ENCODE measurements at regions not wholly inside any gene's neighbourhood (a gene's known extent, or its start where the extent isn't known, plus 50 kb on each side); places are given as distances from the start of the nearest gene placed in this dataset.

- ChIA-PET CTCF (ENCODE audit: low intra/inter-chr PET ratio, low total read pairs) (no interaction called here), POLR2A (no interaction called here)
- Histone ChIP-seq H3K4me2 (ENCODE audit: low read depth, low read length) (no peak overlapping the region), H3K36me3 (replicated peaks in 1 of 2; ENCODE audit: control insufficient read depth in 1 of 2, insufficient read depth in 2 of 2, low read length in 2 of 2) (no peaks in the 10 kb centered on the region), H3K27me3 (ENCODE audit: control insufficient read depth in 1 of 2, insufficient read depth in 2 of 2, low read length in 2 of 2) (no peaks in the 10 kb centered on the region), H3K79me2 (ENCODE audit: insufficient read depth, low read length) (no peaks in the 10 kb centered on the region), H3K4me3 (replicated peaks in 1 of 3; ENCODE audit: insufficient read depth in 1 of 3, low read depth in 2 of 3, low read length in 3 of 3) (no peak overlapping the region), H3K4me1 (ENCODE audit: insufficient read depth, low read length) (no peaks in the 10 kb centered on the region), H3K27ac (ENCODE audit: extremely low read length, insufficient read depth, low read length) (no peak overlapping the region), H4K20me1 (ENCODE audit: insufficient read depth, low read length) (no peaks in the 10 kb centered on the region), H3K9me3 (ENCODE audit: low read length) (no peaks in the 10 kb centered on the region; the same call in 1 of the 2 replicates), H3K9ac (ENCODE audit: insufficient read depth, low read depth, low read length) (no peak overlapping the region), H2AFZ (ENCODE audit: low read length) (no peak overlapping the region)
- no TSS peak for BruUV-seq (replicated peaks)
- FAIRE-seq, result no peak
- WGBS (ENCODE audit: low lambda C conversion rate), result 7% methylated on average over 4 of the region's 4 CpGs
- intact Hi-C loops (cut with micrococcal nuclease; ENCODE audit: unreplicated experiment), result no loop called here
- in situ Hi-C loops (cut with HindIII; ENCODE audit: extremely low pct_ligation_motif_present, low pct_unique_long_range_greater_than_20kb), result no loop called here
- DNase-seq (ENCODE audit: low spot score), result no peak
- TF ChIP-seq REL (CRISPR knock-in tag; conservative IDR thresholded peaks at IDR 0.05) (no peak), ZNF691 (CRISPR knock-in tag; IDR thresholded peaks at IDR 0.05; ENCODE audit: borderline replicate concordance, low read depth) (no peak), POLR2AphosphoS5 (IDR thresholded peaks at IDR 0.05; ENCODE audit: low read depth, low read length) (no peak), RNF219 (CRISPR knock-in tag; IDR thresholded peaks at IDR 0.05) (no peak), ELF3 (CRISPR knock-in tag; IDR thresholded peaks at IDR 0.05) (no peak), ZNF552 (CRISPR knock-in tag; IDR thresholded peaks at IDR 0.05; ENCODE audit: borderline replicate concordance) (no peak), LCORL (IDR thresholded peaks at IDR 0.05) (no peak), LCORL (CRISPR knock-in tag; IDR thresholded peaks at IDR 0.05) (no peak), NFIC (IDR thresholded peaks at IDR 0.05; ENCODE audit: low read length) (no peak), ZNF790 (CRISPR knock-in tag; IDR thresholded peaks at IDR 0.05; ENCODE audit: borderline replicate concordance) (no peak)
- ATAC-seq, result no peak
Observed at GRCh38 chr11:109619498-109619897, 197.5 kb downstream of the C11orf87 start.

Measured in HepG2 (cell line).